CD14-positive monocyte (primary cell): ENCODE measurements at regions not wholly inside any gene's neighbourhood (a gene's known extent, or its start where the extent isn't known, plus 50 kb on each side); places are given as distances from the start of the nearest gene placed in this dataset.
A peak's percentile ranks its signal among the peaks of the same experiment; 100 is the strongest.

Source experiments
- DNase-seq, 3 donors: peaks; one replicate each; pipeline ENCODE4 v3.0.0-alpha.2; 2011 to 2022
- H2AFZ ChIP-seq: 2 replicates; pipeline ENCODE4 v1.6.0; 2012; ENCODE audit warnings: mild to moderate bottlenecking, low read depth, low read length, inconsistent platforms; ENCODE audit not compliant: insufficient read depth, poor library complexity, severe bottlenecking
- H3K27ac ChIP-seq, 2 donors: 1 replicate in 1 of 2; 2 replicates in 1 of 2; pipeline ENCODE4 v1.5.1; 2012 to 2013; ENCODE audit warnings: low read length in 2 of 2, control low read depth in 1 of 2, inconsistent platforms in 1 of 2, low read depth in 1 of 2, mild to moderate bottlenecking in 1 of 2
- H3K27me3 ChIP-seq, 2 donors: one replicate each; pipeline versions ENCODE4 v1.6.0 to v1.6.1; 2011 to 2013; ENCODE audit warnings: low read length in 2 of 2; ENCODE audit not compliant: control insufficient read depth in 2 of 2, insufficient read depth in 2 of 2
- H3K36me3 ChIP-seq, 2 donors: replicated peaks in 1 of 2; 1 replicate in 1 of 2; 2 replicates in 1 of 2; pipeline versions ENCODE4 v1.5.1 to v1.6.1; 2012 to 2013; ENCODE audit warnings: low read length in 2 of 2, control low read depth in 1 of 2, inconsistent platforms in 1 of 2, mild to moderate bottlenecking in 1 of 2; ENCODE audit not compliant: insufficient read depth in 2 of 2, control insufficient read depth in 1 of 2
- H3K4me1 ChIP-seq, 2 donors: 1 replicate in 1 of 2; 2 replicates in 1 of 2; pipeline versions ENCODE4 v1.5.1 to v1.6.1; 2012 to 2013; ENCODE audit warnings: low read length in 2 of 2, control low read depth in 1 of 2, inconsistent platforms in 1 of 2, mild to moderate bottlenecking in 1 of 2, moderate library complexity in 1 of 2; ENCODE audit not compliant: insufficient read depth in 2 of 2, control insufficient read depth in 1 of 2
- H3K4me2 ChIP-seq: replicated peaks from 2 replicates; pipeline ENCODE3; 2012; ENCODE audit warnings: low read length, moderate library complexity, mild to moderate bottlenecking; ENCODE audit not compliant: poor library complexity, severe bottlenecking; ENCODE audit errors: extremely low read depth
- H3K4me3 ChIP-seq, 3 experiments: fragments of 200-600 bp in 1 of 3; sonication (generic) in 1 of 3; replicated peaks in 1 of 3; 1 replicate in 2 of 3; 2 replicates in 1 of 3; pipeline ENCODE4 v1.5.1; 2011 to 2013; ENCODE audit warnings: low read length in 3 of 3, mild to moderate bottlenecking in 3 of 3, control low read depth in 2 of 3, low read depth in 2 of 3, inconsistent platforms in 1 of 3, moderate library complexity in 1 of 3
- H3K79me2 ChIP-seq: 2 replicates; pipeline ENCODE4 v1.6.0; 2012; ENCODE audit warnings: mild to moderate bottlenecking, control low read depth, inconsistent platforms, low read length, moderate library complexity; ENCODE audit not compliant: insufficient read depth
- H3K9ac ChIP-seq: 2 replicates; pipeline ENCODE4 v1.6.0; 2017; ENCODE audit warnings: low read length, mild to moderate bottlenecking; ENCODE audit not compliant: insufficient read depth, poor library complexity, severe bottlenecking
- H3K9me3 ChIP-seq, 2 donors: replicated peaks in 1 of 2; 1 replicate in 1 of 2; 2 replicates in 1 of 2; pipeline versions ENCODE4 v1.5.1 to v1.6.1; 2012 to 2013; ENCODE audit warnings: low read length in 2 of 2, control low read depth in 1 of 2; ENCODE audit not compliant: control insufficient read depth in 1 of 2, insufficient read depth in 1 of 2
- H4K20me1 ChIP-seq: 2 replicates; pipeline ENCODE4 v1.6.0; 2012; ENCODE audit warnings: mild to moderate bottlenecking, low read length, control low read depth, moderate library complexity; ENCODE audit not compliant: insufficient read depth
- H3K27ac Mint-ChIP-seq, 7 donors: one replicate each; pipeline ENCODE4 v1.8.0; 2020; ENCODE audit warnings: mild to moderate bottlenecking in 7 of 7, mixed read lengths in 7 of 7, moderate library complexity in 6 of 7, inconsistent platforms in 2 of 7
- H3K27me3 Mint-ChIP-seq, 3 donors: one replicate each; pipeline ENCODE4 v1.8.0; 2021 to 2022; ENCODE audit warnings: low read depth in 3 of 3, mild to moderate bottlenecking in 3 of 3, mixed read lengths in 3 of 3, moderate library complexity in 3 of 3, inconsistent platforms in 1 of 3
- H3K36me3 Mint-ChIP-seq, 2 donors: one replicate each; pipeline ENCODE4 v1.8.0; 2020; ENCODE audit warnings: mixed read lengths in 2 of 2, inconsistent platforms in 1 of 2, mild to moderate bottlenecking in 1 of 2
- H3K4me1 Mint-ChIP-seq: one replicate; pipeline ENCODE4 v1.8.0; 2020; ENCODE audit warnings: mild to moderate bottlenecking, mixed read lengths
- H3K4me3 Mint-ChIP-seq, 2 donors: one replicate each; pipeline ENCODE4 v1.8.0; 2020; ENCODE audit warnings: mild to moderate bottlenecking in 2 of 2, mixed read lengths in 2 of 2, moderate library complexity in 1 of 2
- H3K9me3 Mint-ChIP-seq, 7 donors: one replicate each; pipeline ENCODE4 v1.8.0; 2020 to 2022; ENCODE audit warnings: mixed read lengths in 7 of 7, mild to moderate bottlenecking in 6 of 7, moderate library complexity in 6 of 7, inconsistent platforms in 2 of 7
- CTCF ChIP-seq: fragments of 200-600 bp; IDR thresholded peaks from one replicate; pipeline ENCODE4 v1.8.0; 2022; ENCODE audit warnings: antibody characterized with exemption, mild to moderate bottlenecking
- WGBS: methylation state at CpG from one replicate; pipeline ENCODE4 v1.1.5; 2013; ENCODE audit warnings: missing lambda C conversion rate; ENCODE audit not compliant: insufficient coverage; 5-methylcytosine and 5-hydroxymethylcytosine counted together
- intact Hi-C, 2 donors: fragments of 100-400 bp; cut with micrococcal nuclease; formaldehyde crosslinking; loops; one replicate each; pipeline versions ENCODE4 v1.15.0 to v1.15.1; 2023

GRCh38 chr11:128294001-128294670 lies 293.2 kb downstream of the ETS1 start:
- intact Hi-C loops, result loop anchor here (5.0 to 10.0 kb wide), 3 partner anchors 333 to 471 kb away; no protein-coding TSS in a partner anchor
- H3K27me3 Mint-ChIP-seq, result peaks cover 0 to 5% (median 0%) of the 10 kb centered on the region in 3 donors
- no peak overlapping the region for H3K4me3 Mint-ChIP-seq
- H3K36me3 Mint-ChIP-seq, result no peaks in the 10 kb centered on the region
- TF ChIP-seq CTCF, result no peak
- Histone ChIP-seq H3K36me3 (no peaks in the 10 kb centered on the region), H3K4me2 (no peak overlapping the region), H3K4me3 (no peak overlapping the region), H3K27ac (no peak overlapping the region), H3K79me2 (no peaks in the 10 kb centered on the region), H3K9me3 (no peaks in the 10 kb centered on the region), H4K20me1 (no peaks in the 10 kb centered on the region), H3K27me3 (no peaks in the 10 kb centered on the region), H2AFZ (no peak overlapping the region), H3K9ac (no peak overlapping the region), H3K4me1 (peaks cover 0 to 3% of the 10 kb centered on the region in 2 donors)
- no peak overlapping the region for H3K27ac Mint-ChIP-seq
- H3K4me1 Mint-ChIP-seq, result peaks cover 6% of the 10 kb centered on the region
- DNase-seq, result no peak
- no peaks in the 10 kb centered on the region for H3K9me3 Mint-ChIP-seq
- 97% methylated on average over 4 of the region's 11 CpGs for WGBS

GRCh38 chr11:128291835-128292234 lies 295.5 kb downstream of the ETS1 start:
- Histone ChIP-seq H3K4me1 (peaks cover 0 to 3% of the 10 kb centered on the region in 2 donors), H3K36me3 (no peaks in the 10 kb centered on the region), H3K79me2 (no peaks in the 10 kb centered on the region), H3K4me3 (no peak overlapping the region), H2AFZ (no peak overlapping the region), H3K27me3 (no peaks in the 10 kb centered on the region), H4K20me1 (no peaks in the 10 kb centered on the region), H3K9me3 (no peaks in the 10 kb centered on the region), H3K4me2 (no peak overlapping the region), H3K9ac (no peak overlapping the region), H3K27ac (no peak overlapping the region)
- intact Hi-C loops, result loop anchor here (5.0 to 10.0 kb wide), 3 partner anchors 335 to 473 kb away; no protein-coding TSS in a partner anchor
- Mint-ChIP-seq H3K27me3 (peaks cover 0 to 4% (median 2%) of the 10 kb centered on the region in 3 donors), H3K27ac (peak overlapping the region in 1 of 7 donors; percentile 67), H3K36me3 (no peaks in the 10 kb centered on the region), H3K4me3 (peak overlapping the region in 1 of 2 donors; percentile 19), H3K4me1 (peaks cover 6% of the 10 kb centered on the region), H3K9me3 (no peaks in the 10 kb centered on the region)
- no peak for TF ChIP-seq CTCF
- 52% methylated on average over 6 of the region's 7 CpGs for WGBS
- no peak for DNase-seq
